ENCODE measurements at regions not wholly inside any gene's neighbourhood (a gene's known extent, or its start where the extent isn't known, plus 50 kb on each side); places are given as distances from the start of the nearest gene placed in this dataset.
"Not testable (repeated sequence)": the region's sequence is repeated elsewhere in the genome, so short reads cannot be mapped to it uniquely, and the experiment has no call there.

DNA sequence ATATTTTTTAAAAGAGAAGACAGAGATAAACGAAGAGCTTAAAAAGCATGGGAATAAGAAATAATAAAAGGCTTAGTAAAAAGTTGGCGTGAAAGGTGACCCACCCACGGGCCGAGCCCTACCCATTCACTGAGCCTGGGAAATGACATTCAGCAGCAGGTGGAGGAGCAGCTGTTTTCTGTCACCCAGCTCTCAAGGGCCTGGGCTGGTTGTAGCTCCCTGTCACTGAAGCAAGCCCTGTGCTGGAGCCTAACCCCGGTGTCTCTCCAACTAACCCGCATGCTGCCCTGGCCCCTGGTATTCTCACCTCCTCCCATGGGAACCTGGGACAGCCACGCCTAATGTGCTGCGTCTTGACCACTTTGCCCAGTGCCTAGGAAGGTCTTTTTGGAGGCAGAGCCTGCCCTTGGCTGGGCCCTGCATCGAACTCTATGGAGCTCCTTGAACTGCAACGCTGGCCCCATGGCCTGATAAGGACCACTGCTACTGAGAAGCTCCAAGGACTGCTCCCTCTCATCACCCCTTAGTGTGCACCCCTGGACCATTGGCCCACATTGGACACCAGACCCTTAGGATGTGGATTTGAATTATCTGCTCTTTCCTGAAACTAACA is 68.8 kb upstream of the IYD start:
- DNase-seq (ENCODE audit: low read depth) = no peak

DNA sequence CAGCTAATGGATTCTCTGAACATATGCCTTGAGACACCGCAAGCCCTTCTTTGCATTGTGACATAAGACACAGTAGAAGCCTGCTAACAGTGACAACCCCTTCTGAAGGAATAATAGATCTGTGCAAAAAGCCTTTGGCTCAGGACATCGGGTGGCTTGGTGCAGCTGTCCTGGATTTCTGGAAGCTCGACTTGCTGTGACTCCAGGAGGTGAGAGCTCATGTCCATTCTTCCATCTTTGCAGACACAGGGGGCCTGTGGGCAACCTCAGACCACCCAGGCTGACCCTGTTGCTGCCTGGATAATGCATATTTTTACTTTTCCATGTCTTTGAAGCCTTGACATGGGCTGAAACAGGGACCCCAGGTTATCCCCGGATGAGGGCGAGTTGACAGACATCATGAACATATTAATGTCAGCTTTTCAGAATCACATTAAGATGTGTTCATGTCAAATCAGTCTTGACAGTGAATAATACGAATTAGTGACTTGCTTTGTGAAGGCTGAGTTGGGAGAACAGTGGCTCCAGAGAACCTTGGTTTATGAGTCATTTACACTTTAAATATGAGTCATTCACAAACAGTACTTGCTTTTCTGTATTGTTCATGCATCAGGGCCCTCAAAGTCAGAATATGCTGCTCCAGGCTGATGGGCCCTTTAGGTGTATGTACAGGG is 66.8 kb upstream of the IYD start:
- peak; percentile 65 for DNase-seq (ENCODE audit: low read depth)

DNA sequence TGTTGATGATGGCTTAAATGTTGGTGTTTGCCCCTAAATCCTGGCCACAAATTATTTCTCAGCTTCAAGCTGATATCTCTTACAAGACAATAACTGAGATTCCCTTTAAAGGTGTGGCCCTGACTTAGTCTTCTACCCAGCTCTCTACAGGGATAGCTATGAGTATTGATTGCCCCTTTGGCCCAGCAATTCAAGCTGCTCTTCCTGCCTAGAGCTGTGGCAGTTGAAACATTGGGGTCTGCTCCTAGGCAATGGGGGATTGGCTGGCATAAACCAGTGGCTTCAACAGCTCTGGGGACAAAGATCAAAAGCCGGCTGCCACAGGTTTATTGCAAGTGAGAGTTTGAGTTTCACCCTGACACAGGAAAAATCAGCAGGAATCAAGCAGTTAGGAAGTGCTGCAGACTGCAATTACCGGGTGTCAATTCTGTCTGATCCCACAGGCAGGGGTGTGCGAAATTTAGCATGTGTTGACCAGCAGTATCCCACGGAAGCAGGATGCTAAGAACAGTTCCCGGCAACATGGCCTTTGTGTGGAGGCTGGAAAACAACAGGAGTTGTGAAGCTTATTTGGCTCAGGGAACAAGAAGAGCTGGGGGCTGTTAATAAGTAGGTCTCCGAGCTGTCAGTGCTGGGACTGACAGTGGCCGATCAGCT is 66.2 kb upstream of the IYD start:
- DNase-seq (ENCODE audit: low read depth) = no peak

DNA sequence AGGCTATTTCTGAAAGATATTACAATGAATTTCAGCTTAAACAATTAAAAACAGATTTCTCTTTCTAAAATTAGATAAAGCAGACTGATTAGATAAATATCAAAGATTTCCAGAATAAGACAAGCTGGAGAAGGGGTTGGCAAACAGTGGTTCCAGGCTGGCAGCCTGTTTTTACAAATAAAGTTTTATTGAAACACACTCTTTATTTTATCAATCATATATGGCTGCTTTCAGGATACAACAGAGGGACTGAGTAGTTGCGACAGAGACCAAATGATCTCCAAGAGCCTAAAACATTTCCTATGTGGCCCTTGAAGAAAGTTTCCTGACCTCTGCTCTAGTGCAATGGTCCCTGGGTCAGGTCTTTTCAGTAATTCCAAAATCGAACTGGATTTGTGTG is 65.6 kb upstream of the IYD start:
- DNase-seq (ENCODE audit: low read depth) = no peak

DNA sequence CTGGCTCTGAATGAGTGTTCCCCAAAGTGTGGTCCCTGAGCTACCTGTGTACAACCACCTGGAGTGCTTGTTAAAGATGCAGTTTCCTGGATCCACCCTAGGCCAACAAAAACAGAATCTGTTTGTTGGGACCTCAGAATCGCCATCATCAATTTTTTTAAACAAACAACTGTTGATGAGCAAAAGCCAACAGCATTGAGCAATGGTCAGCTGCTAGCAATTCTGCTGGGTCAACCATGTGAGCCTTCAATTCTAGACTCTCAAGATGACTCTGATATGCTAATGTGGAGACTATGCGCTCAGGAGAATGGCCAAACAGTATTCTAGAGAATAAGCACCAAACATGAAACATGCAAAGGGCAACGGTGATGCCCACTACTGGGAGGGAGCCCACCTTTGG is 64.4 kb upstream of the IYD start:
- DNase-seq (ENCODE audit: low read depth) = no peak

DNA sequence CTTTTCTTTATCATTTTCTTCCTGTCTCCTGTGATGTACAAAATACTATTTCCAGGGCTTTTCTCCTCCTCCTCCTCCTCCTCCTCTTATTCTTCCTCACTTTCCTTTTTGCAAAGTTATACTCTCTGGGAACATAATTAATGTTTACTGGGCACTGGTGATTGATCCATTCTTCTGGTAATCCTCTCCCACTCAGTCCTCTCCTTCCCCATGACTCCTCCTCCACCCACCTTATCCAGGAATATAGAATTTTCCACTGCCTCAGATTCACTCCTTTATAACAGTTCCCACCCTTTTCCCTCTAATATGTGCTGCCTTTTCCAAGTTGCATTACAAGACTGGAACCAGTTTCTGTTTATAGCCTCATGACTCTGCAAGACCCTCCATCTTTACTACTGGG is 62.5 kb upstream of the IYD start:
- DNase-seq (ENCODE audit: low read depth) = no peak

DNA sequence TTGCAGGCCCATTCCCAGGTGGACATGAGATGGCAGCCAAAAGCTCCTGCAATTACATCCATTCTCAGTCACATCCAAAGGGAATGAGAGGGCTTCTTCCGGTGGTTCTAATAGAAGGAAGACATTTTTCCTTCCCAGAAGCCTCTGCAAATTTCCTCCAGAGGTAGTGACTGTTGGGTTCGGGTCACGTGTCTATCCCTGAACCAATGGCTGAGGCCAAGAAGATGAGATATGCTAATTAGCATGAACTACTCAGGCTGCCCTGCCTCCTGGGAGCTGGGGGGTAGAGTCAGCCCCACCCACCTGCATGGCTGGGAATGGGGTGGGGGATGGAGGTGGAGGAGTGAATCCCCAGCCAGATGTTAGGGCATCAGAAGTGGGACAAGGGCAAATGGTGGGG is 61.3 kb upstream of the IYD start:
- no peak for DNase-seq (ENCODE audit: low read depth)

DNA sequence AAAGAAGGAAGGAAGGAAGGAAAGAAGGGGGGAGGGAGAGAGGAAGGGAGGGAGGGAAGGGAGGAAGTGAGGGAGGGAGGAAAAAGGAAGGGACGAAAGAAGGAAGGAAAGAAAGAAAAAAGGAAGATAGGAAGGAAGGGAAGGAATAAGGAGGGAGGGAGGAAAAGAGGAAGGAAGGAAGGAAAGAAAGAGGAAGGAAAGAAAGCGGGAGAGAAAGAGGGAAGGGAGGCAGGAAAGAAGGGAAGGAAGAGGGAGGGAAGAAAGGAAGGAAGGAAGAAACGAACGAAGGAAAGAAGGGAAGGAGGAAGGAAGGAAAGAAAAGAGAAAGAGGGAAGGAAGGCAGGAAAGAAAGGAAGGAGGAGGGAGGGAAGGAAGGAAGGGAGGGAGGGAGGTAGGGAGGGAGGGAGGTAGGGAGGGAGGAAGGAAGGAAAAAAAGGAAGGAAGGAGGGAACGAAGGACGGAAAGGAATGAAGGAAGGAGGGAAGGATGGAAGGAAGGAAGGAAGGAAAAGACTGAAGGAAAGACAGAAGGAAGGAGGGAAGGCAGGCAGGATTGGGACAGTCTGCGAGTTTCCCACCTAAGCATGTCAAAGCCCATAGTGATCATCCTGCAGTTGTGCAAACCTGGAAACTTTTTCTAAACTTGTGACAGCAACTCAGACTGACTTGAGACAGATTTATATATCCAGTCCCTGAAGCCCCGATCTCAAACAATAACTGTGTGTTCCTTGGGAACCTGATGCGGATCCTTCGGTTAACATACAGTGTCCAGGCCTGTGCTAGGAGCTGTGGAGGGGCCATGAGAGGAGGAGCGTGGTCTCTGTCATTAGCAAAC is 59.8 kb upstream of the IYD start:
- no peak for DNase-seq (ENCODE audit: low read depth)

DNA sequence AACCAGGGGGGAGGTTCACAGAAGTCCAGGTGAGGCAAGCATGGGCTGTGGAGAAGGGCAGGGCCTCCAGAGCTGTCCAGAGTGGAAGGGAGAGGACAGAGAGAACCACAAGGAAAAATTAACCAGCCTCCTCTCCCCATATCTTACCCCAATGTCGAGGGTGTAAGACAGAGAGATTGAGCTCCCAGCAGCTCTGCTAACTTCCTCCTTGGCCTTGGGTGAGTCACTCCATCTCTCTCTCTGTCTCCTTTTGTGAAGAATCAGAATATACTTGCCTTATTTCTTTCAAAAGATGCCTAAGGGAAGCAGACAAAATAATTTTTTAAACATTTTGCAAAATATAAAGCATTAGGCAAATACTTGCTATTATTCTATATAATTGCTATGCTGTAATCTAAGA is 58.3 kb upstream of the IYD start:
- DNase-seq (ENCODE audit: low read depth) = no peak

DNA sequence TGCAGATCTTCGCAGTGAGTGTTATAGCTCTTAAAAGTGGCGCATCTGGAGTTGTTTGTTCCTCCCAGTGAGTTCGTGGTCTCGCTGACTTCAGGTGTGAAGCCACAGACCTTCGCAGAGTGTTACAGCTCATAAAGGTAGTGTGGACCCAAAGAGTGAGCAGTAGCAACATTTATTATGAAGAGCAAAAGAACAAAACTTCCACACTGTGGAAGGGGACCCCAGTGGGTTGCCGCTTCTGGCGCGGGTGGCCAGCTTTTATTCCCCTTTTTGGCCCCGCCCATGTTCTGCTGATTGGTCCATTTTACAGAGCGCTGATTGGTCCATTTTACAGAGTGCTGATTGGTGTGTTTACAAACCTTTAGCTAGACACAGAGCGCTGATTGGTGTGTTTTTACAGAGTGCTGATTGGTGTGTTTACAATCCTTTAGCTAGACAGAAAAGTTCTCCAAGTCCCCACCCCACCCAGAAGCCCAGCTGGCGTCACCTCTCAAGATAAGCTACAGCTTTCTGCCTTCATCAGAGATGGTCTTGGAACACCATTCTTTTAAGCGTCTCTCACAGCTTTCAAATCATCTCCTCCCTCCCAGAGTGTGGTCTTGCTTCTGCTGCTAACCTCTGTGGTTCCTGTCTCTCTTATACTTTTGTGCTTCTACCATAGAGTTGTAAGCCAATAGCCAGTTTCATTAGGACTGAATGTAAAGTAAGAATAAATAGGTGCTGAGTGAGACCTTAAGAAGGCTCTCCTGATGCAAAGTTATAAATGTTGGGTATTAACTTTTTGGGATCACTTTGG is 57.5 kb upstream of the IYD start:
- DNase-seq (ENCODE audit: low read depth) = not testable (repeated sequence)

DNA sequence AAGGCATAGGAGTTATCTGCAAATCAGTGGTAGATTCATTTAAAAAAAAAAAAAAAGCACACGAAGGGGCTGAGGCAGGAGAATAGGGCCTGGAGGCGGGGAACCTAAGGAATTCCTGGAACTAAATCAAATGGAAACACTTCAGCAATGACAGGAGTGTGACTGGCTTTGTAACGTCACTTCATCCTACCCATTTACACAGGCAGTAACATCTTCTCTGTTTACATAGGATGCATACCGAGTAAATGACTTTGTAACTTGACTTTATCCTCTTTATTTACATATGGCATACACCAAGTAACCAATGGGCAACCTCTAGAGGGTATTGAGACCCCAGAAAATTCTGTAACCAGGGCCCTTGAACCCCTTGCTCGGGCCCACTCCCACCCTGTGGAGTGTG is 56.4 kb upstream of the IYD start:
- peak; percentile 38 for DNase-seq (ENCODE audit: low read depth)

DNA sequence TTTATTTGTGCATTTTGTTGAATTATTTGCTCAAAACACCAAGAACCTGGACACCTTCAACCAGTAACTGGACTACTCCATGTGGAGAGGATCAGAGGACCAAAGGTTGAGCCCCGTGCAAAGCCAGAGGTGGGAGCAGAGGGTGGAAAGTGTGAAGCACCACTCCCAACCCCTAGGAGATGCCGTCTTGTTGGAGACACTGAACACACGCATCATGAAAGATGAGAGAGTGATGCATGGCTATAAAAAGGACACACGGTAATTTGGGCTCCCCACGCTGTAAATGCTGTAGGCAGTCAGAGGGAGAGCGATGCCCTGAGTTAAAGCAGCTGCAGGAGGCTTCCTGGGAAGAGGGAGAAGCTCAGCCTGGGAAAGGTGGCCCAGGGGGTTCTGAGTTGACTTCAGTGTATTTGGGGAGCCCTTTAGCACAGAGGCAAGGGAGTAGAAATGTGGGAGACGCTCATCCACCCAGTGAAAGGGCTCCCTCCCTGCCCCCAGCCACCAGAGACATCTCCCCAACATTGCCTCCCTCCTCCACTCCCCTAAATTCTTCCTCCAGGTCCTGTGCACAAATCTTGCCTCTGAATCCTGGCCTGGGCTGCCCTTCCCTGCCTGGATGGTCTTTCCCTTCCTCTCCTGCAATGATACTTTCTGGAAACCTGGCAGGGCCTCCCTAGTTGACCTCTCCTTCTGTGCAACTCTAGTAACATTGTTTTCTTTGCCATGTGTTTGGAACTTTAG is 55.8 kb upstream of the IYD start:
- DNase-seq (ENCODE audit: low read depth) = no peak

DNA sequence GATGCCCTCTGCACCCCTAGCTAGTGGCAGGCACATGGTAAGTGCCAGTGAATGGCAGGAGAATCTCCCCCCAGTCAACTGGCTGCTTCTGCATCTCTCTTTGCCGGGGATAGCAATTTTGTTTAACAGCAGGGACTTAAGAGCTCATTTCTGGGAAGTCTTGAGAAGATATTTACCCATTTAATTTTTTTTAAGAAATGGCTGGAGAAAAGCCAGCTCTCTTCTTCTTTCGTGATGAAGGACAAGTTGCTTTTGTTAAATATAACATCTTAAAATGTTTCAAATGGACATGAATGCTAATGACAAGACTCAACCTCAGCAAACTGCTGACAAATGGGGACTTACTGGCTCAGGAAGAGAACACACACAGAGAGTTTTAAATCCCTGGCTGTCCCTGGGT is 55.0 kb upstream of the IYD start:
- no peak for DNase-seq (ENCODE audit: low read depth)

DNA sequence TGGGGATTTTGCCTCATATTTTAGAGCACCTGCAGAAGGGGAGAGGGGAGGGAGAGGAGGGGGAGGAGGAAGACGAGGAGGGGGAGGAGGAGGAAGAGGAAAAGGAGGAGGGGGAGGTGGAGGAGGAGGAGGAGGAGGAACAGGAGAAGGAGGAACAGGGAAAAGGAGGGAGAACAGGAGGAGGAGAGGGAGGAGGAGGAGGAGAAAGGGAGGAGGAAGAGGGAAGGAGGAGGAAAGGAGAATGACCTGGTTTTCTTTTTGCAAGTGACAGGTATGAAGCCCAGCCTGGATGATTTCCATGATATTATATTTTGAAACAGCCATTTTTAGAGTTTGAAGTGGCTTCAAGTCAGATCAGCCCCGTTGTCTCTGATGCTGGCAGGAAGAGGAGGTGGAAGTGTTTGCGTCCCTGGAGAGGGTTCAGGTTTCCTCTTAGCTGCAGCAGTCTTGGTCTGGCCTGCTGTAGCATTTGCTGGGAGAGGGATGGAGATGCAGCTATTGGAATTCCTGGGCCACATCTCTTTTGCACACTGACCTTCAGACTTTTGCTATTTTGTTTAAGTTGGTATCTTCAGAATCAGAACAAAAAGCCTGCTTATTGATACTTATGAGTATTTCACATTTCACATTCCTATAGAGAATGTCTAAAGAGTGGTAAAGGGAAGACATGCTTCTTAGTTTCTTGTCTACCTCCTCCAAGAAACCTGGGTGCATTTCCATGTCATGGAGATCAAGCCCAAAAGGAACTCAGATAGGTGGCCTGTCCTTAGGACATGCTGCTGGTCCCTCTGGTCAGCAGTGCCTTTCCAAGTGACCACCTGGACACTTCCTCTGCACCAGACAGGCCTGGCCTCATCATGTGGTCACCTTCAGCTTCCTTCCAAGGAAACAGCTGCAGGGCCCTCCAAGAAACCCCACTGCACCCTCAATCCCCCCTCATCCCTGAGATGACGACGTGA is 54.3 kb upstream of the IYD start:
- no peak for DNase-seq (ENCODE audit: low read depth)

DNA sequence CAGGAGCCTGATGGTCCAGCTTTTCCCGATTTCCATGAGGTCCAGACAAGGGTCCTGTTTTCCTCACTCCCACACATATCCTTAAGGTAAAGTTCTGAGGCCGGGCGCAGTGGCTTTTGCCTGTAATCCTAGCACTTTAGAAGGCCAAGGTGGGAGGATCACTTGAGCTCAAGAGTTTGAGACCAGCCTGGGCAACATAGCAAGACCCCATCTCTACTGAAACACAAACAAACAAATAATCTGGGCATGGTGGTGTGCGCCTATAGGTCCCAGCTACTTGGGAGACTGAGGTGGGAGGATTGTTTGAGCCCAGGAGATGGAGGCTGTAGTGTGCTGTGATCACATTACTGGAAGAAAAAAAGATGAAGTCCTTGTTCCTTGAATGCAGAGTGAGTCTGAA is 53.2 kb upstream of the IYD start:
- DNase-seq (ENCODE audit: low read depth) = no peak

DNA sequence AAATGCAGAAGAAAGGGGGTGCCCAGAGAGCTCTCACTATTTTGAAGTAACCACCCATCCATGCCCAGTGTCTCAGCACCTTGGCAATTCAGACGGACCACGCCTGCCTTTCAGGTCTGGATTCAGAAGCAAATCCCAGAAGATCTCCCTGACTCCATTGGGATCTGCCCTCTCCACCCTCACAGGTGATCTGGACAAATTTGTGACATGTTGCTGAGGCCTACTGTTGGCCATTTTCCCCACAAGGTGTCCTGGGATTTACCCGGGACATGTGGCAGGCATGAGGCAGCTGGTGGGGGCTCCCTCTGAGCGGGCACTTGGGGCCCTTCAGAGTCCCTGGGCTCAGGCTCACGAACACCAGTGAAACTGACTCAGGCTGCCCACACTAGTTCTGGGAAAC is 51.9 kb upstream of the IYD start:
- no peak for DNase-seq (ENCODE audit: low read depth)
